ENCODE measurements at regions not wholly inside any gene's neighbourhood (a gene's known extent, or its start where the extent isn't known, plus 50 kb on each side); places are given as distances from the start of the nearest gene placed in this dataset.

DNA sequence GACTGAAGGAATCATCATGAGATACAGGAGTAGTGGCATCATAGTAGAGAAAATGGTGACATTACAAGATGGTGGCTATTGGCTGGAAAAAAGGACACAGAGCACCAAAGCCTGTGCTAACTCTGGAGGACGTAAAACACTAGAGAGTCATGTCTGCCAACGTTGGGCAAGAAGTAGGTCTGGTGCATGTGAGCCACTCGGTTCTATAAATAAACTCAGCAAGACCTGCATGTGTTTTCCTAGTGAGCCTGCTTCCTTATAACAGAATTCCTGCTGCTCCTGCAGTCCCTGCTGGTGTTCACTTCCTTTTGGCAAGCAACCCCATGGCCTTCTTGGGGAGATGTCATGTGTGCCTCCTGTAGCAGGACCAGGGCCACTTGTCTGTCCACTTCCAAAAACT is 325.2 kb downstream of the OSR1 start:
- TF ChIP-seq, protein P1, sequence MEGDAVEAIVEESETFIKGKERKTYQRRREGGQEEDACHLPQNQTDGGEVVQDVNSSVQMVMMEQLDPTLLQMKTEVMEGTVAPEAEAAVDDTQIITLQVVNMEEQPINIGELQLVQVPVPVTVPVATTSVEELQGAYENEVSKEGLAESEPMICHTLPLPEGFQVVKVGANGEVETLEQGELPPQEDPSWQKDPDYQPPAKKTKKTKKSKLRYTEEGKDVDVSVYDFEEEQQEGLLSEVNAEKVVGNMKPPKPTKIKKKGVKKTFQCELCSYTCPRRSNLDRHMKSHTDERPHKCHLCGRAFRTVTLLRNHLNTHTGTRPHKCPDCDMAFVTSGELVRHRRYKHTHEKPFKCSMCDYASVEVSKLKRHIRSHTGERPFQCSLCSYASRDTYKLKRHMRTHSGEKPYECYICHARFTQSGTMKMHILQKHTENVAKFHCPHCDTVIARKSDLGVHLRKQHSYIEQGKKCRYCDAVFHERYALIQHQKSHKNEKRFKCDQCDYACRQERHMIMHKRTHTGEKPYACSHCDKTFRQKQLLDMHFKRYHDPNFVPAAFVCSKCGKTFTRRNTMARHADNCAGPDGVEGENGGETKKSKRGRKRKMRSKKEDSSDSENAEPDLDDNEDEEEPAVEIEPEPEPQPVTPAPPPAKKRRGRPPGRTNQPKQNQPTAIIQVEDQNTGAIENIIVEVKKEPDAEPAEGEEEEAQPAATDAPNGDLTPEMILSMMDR (IDR thresholded peaks at IDR 0.05): no peak
- no peak for TF ChIP-seq POLR2A (IDR thresholded peaks at IDR 0.05)
